Right lobe of liver (tissue), 4 donors: ENCODE measurements at regions not wholly inside any gene's neighbourhood (a gene's known extent, or its start where the extent isn't known, plus 50 kb on each side); places are given as distances from the start of the nearest gene placed in this dataset.

Experiments
- POLR2A ChIP-seq: fragments of 450-650 bp; IDR thresholded peaks from one replicate; pipeline ENCODE4 v1.6.1; 2017; ENCODE audit warnings: antibody characterized with exemption, mild to moderate bottlenecking
- TF ChIP-seq, protein P1 (sequence below), 4 donors: fragments of 200-600 bp in 3 of 4; fragments of 450-650 bp in 1 of 4; IDR thresholded peaks; one replicate each; pipeline versions ENCODE4 v1.5.1 to v1.8.0; 2016 to 2022; ENCODE audit warnings: antibody characterized with exemption in 4 of 4, mild to moderate bottlenecking in 2 of 4
- donor health status: DM: no; HTN: no; CAD: no.
- donor health status: DM: no; HTN: no; CAD: no.
- donor health status: DM: no; HTN: yes; CAD: no.

DNA sequence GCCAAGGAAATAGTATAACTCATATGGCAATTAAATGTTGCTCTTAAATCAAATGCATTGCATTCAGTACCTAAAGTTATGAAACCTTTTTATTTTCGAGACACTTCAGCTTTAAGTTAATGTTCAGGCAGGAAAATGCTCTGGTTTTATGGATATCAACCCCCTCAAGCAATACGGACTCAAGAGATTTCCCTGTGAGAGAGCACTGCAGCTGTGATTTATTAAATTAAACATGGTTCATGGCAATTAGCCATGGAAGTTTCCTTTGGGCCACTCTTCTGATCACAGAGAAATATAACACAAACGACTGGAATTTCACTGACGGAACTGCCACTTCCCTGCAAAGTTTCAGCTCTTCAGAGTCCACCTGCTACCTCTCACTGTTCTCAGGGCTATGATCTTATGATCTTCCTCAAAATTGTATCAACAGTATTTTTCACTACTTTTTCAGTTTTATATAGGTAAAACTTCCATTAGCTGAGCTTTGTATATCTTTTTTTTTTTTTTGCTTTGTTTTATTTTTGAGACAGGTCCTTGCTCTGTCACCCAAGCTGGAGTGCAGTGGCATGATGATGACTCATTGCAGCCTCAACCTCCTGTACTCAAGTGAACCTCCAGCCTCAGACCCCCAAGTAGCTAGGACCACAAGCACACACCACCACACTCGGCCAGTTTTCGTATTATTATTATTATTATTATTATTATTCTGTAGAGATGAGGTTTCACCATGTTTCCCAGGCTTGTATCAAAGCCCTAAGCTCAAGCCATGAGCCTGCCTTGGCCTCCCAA is 923.1 kb upstream of the TMPRSS15 start:
- TF ChIP-seq, protein P1, sequence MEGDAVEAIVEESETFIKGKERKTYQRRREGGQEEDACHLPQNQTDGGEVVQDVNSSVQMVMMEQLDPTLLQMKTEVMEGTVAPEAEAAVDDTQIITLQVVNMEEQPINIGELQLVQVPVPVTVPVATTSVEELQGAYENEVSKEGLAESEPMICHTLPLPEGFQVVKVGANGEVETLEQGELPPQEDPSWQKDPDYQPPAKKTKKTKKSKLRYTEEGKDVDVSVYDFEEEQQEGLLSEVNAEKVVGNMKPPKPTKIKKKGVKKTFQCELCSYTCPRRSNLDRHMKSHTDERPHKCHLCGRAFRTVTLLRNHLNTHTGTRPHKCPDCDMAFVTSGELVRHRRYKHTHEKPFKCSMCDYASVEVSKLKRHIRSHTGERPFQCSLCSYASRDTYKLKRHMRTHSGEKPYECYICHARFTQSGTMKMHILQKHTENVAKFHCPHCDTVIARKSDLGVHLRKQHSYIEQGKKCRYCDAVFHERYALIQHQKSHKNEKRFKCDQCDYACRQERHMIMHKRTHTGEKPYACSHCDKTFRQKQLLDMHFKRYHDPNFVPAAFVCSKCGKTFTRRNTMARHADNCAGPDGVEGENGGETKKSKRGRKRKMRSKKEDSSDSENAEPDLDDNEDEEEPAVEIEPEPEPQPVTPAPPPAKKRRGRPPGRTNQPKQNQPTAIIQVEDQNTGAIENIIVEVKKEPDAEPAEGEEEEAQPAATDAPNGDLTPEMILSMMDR (IDR thresholded peaks at IDR 0.05), result no peak
- no peak for TF ChIP-seq POLR2A
